Ascending aorta (tissue), 2 donors: ENCODE measurements at regions not wholly inside any gene's neighbourhood (a gene's known extent, or its start where the extent isn't known, plus 50 kb on each side); places are given as distances from the start of the nearest gene placed in this dataset.

ENCODE experiments used
- DNase-seq, 2 donors: peaks; one replicate each; pipeline ENCODE4 v3.0.0-alpha.2; 2019; ENCODE audit warnings: low spot score in 2 of 2
- H3K27ac ChIP-seq, 2 donors: fragments of 200-600 bp; sonication (generic); one replicate each; pipeline ENCODE4 v1.5.1; 2016 to 2017; ENCODE audit warnings: mild to moderate bottlenecking in 1 of 2
- H3K27me3 ChIP-seq: fragments of 200-600 bp; sonication (generic); one replicate; pipeline ENCODE4 v1.5.1; 2017
- H3K36me3 ChIP-seq, 2 donors: fragments of 200-600 bp; sonication (generic); one replicate each; pipeline ENCODE4 v1.5.1; 2016
- H3K4me1 ChIP-seq, 2 donors: fragments of 200-600 bp; sonication (generic); one replicate each; pipeline ENCODE4 v1.5.1; 2016 to 2017; ENCODE audit warnings: mild to moderate bottlenecking in 1 of 2
- H3K4me3 ChIP-seq, 2 donors: fragments of 200-600 bp; sonication (generic); one replicate each; pipeline ENCODE4 v1.5.1; 2016 to 2017; ENCODE audit warnings: mild to moderate bottlenecking in 1 of 2
- H3K9me3 ChIP-seq, 2 donors: fragments of 200-600 bp; sonication (generic); one replicate each; pipeline ENCODE4 v1.5.1; 2016
- intact Hi-C: fragments of 100-400 bp; cut with DNase I; formaldehyde crosslinking; loops from one replicate; pipeline ENCODE4 v1.15.1; 2023
- TF ChIP-seq, protein P1 (sequence below), 3 experiments: fragments of 200-600 bp in 2 of 3; fragments of 450-650 bp in 1 of 3; sonication (generic) in 2 of 3; IDR thresholded peaks; one replicate each; pipeline ENCODE4 v1.5.1; 2016 to 2019; ENCODE audit warnings: antibody characterized with exemption in 3 of 3, mild to moderate bottlenecking in 1 of 3, moderate library complexity in 1 of 3

- Histone ChIP-seq H3K27me3 (no peaks in the 10 kb centered on the region), H3K4me1 (no peaks in the 10 kb centered on the region), H3K27ac (no peak overlapping the region), H3K36me3 (no peaks in the 10 kb centered on the region), H3K9me3 (no peaks in the 10 kb centered on the region), H3K4me3 (no peak overlapping the region)
- DNase-seq, result no peak
- intact Hi-C loops, result no loop called here
- TF ChIP-seq, protein P1, sequence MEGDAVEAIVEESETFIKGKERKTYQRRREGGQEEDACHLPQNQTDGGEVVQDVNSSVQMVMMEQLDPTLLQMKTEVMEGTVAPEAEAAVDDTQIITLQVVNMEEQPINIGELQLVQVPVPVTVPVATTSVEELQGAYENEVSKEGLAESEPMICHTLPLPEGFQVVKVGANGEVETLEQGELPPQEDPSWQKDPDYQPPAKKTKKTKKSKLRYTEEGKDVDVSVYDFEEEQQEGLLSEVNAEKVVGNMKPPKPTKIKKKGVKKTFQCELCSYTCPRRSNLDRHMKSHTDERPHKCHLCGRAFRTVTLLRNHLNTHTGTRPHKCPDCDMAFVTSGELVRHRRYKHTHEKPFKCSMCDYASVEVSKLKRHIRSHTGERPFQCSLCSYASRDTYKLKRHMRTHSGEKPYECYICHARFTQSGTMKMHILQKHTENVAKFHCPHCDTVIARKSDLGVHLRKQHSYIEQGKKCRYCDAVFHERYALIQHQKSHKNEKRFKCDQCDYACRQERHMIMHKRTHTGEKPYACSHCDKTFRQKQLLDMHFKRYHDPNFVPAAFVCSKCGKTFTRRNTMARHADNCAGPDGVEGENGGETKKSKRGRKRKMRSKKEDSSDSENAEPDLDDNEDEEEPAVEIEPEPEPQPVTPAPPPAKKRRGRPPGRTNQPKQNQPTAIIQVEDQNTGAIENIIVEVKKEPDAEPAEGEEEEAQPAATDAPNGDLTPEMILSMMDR (IDR thresholded peaks at IDR 0.05), result no peak
Observed at GRCh38 chr4:24105327-24106038, 215.6 kb upstream of the PPARGC1A start.

DNA sequence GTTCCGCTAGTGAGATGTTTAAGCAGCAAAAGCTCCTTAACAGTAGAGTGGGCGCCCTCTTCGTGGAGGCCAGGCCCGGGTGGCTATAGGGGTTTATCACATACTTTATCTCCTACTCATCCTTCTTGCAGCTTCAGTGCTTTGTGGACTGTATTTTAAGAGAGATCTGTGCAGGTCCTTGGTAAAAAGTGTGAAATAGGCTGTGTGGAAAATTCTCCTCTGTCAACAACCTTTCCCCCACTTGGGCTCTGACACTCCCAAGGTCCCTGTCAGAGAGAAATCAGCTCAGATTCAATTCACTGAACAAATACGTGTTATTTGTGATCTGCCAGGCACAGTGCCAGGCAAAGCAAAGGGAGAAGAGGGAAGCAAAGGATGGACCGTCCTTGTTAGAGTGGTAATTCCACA, 214.3 kb upstream of the PPARGC1A start:
- no peak overlapping the region for H3K4me3 ChIP-seq
- no peak for DNase-seq
- no peaks in the 10 kb centered on the region for H3K4me1 ChIP-seq
- no peak overlapping the region for H3K27ac ChIP-seq
- no peaks in the 10 kb centered on the region for H3K36me3 ChIP-seq
- no peaks in the 10 kb centered on the region for H3K27me3 ChIP-seq
- TF ChIP-seq, protein P1 (IDR thresholded peaks at IDR 0.05), result no peak
- intact Hi-C loops, result no loop called here
- H3K9me3 ChIP-seq, result no peaks in the 10 kb centered on the region

DNA sequence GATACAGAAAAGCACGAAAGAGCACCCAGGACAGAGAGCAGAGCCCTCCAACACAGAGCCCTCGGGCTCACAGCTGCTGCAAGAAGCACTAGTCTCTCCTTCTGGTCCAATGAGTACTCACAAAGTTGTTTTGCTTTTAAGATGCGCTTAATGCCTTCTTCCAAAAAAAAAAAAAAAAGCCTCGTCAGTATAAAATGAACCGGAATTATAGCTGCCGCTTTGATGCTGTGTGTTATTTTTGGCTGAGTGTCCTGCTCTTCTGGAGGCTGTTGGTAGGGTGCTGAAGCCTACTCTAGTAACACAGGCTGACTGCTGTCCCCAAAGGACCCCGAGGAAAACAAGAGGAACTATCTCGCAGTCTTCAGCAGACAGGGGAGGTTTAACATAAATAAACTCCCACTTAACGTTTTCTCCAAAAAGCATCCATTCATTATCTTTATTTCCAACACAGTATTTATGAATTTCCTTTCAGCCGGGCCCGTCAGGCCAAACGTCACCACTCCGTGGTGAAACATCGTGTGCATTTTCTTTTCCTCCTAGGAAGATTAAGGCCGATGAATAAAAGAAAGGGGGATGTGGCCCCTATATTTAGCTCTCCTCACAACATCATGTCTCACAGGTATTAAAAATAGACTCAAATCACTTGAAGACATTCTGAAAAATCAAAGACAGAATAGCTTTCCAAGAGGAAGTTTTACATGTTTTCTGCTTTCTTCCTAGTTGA, 213.7 kb upstream of the PPARGC1A start:
- H3K4me3 ChIP-seq, result no peak overlapping the region
- no peaks in the 10 kb centered on the region for H3K9me3 ChIP-seq
- H3K4me1 ChIP-seq, result no peaks in the 10 kb centered on the region
- TF ChIP-seq, protein P1 (IDR thresholded peaks at IDR 0.05), result no peak
- no peak overlapping the region for H3K27ac ChIP-seq
- no peak for DNase-seq
- intact Hi-C loops, result no loop called here
- H3K36me3 ChIP-seq, result no peaks in the 10 kb centered on the region
- H3K27me3 ChIP-seq, result no peaks in the 10 kb centered on the region

DNA sequence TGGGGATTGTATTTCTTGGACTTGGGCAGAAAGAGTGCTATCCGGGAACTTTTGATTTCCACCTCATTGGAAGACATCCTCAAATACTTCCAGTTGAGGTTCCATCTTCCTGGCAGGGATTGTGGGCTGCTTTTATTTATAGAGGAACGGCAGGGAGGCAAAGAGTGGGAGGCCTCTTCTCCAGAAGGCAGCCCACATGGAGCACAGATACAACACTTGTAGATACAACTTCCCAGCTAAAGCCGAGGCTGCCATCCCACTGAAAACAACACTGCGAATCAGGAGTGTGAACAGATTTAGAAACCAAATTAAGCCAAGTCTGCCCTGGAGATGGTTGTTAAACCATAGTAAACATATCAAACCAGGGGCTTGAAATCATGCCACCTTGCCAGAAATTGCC, 212.8 kb upstream of the PPARGC1A start:
- Histone ChIP-seq H3K27ac (no peak overlapping the region), H3K9me3 (no peaks in the 10 kb centered on the region)

GRCh38 chr4:24096603-24097002, 206.8 kb upstream of the PPARGC1A start:
- TF ChIP-seq, protein P1 (IDR thresholded peaks at IDR 0.05), result no peak
- Histone ChIP-seq H3K27ac (no peak overlapping the region), H3K9me3 (no peaks in the 10 kb centered on the region), H3K4me3 (no peak overlapping the region), H3K27me3 (no peaks in the 10 kb centered on the region), H3K36me3 (no peaks in the 10 kb centered on the region), H3K4me1 (no peaks in the 10 kb centered on the region)
- DNase-seq, result no peak
- intact Hi-C loops, result no loop called here

More for the DNA sequence above, 212.8 kb upstream of the PPARGC1A start:
- no peaks in the 10 kb centered on the region for H3K4me1 ChIP-seq
- no peak overlapping the region for H3K4me3 ChIP-seq
- H3K36me3 ChIP-seq, result no peaks in the 10 kb centered on the region
- no peak for DNase-seq
- TF ChIP-seq, protein P1 (IDR thresholded peaks at IDR 0.05), result no peak
- H3K27me3 ChIP-seq, result no peaks in the 10 kb centered on the region
- intact Hi-C loops, result no loop called here
